ENCODE measurements at regions not wholly inside any gene's neighbourhood (a gene's known extent, or its start where the extent isn't known, plus 50 kb on each side); places are given as distances from the start of the nearest gene placed in this dataset.
A peak's percentile ranks its signal among the peaks of the same experiment; 100 is the strongest.

DNA sequence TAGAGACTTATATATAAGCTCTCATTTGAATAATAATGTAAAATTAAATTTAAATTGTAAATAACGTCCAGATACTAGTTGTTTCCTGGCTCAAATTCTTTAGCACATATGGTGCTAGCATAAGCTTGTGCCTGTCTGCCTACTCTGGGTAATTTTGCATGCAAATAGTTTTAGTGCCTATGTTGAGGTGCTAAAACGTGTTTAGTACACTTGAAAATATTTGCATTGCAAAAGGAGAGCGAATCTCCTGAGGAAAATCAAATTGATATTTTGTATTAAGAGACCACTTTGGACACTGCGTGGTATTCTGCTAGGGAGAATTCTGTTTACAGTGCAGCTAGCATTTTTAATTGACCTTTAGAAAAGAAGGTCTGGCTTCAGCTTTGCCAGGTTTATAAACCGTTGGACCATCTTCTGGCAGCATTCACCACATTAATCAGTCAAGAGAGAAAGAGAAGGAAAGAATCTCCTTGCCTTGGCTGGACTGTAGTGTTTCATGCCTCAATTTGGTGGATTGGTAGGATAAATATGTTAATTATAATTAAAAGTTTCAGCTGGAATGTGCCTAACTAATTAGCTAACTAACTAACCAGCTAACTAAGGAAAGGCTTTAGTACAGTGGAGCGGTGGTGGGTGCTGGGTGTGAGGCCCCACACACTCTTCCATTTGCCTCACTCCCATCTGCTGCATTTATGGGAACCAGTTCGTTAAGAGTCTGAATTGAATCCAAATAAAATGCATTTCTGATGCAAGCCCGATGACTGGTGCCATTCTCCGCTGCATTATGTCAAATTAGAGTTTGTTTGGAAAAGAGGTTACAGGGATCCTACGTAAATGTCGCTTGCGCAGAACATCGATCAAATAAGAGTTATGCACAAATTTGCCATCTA is 150.1 kb upstream of the MPDZ start:
- DNase-seq, result no peak

GRCh38 chr9:13428766-13429165 is 149.3 kb upstream of the MPDZ start:
- DNase-seq, result no peak

DNA sequence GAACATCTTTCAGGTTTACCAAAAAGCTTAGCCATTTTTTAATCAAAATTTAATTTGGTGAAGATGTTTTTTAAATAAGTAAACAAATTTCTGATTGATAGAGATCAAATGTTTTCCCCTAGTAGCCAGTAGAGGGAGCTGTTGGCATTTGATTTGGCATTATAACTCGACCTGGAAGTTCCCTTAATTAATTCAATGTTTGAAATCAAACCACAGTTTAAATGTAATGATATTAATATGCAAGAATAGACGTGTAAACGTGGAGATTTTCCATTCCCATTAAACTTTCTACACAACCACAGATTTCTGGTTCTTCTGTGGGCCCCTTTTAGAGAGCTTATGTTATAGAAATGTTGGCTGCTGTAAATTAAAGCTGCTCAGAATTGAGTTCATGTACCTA is 148.1 kb upstream of the MPDZ start:
- peak; percentile 65 for DNase-seq

DNA sequence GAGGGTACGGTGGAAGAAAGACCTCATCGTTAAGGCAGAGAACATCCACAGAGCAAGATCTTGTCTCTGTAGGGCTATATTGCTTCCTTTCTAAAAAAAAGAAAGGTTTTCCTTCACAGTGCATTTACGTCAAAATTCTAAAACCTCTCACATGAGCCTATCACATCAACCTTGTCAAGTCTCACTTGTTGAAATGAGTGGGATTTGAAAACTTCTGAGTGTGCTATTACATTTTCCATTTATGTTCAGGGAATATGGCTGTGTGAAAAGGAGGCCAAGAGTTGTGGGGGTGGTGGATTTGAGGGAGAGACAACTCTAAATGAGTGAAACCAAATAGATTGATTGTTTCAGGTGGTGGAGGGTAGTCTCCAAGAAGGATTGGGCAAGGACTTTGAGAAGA is 147.1 kb upstream of the MPDZ start:
- no peak for DNase-seq

DNA sequence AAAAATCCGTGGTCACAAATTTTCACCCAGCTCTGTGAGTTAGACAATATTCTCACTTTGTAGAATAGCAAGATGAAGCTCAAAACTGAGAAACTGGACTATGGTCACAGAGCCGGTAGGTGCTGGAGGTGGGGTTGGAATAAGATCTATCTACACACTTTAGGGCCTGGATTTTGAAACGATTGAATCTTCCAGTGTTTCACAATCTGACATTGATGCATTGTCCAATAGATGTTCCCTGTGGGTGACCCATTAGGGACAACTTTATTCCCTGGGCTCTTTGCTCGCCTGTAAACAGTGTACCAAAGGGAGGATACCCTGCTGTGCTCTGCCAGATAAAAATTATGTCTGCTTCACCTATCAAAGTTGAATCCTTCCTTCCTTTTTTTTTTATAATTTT is 145.4 kb upstream of the MPDZ start:
- DNase-seq, result no peak

GRCh38 chr9:13424204-13424603 is 144.7 kb upstream of the MPDZ start:
- no peak for DNase-seq

DNA sequence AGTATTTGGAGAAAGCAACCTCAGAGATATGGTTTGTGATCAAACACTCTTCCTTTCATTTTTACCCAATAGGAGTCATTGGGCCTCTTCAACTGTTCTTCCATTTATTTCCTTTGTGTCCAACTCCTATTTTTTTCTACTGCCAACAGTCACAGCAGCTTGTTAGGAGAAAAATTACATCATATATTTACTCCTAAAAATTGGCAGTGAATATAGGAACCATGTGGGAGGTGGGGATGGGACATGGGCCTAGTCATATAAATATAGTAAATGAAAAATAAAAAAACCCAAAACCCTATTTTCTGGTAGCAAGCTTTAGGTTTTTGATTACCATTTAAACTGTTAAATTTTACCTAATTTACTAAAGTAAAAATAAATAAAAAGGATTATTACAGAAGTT is 134.9 kb upstream of the MPDZ start:
- no peak for DNase-seq

DNA sequence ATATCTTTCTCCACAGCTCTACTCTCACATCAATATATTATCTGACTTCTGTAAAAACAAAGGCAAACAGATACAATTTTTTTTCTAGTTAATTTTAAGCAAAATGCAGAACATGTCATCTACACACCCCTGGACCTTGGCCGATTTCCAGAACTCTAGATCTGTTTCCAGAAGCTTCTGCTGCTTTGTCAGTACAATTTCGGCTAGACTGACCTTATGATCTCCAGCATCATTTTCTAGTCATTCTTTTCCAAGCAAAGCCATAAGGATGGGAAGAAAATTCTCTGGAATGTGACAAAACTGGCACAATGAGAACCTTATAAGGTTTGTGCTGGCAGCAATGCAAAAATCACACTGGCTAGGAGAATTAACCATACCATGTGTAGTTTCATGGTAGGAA is 132.8 kb upstream of the MPDZ start:
- no peak for DNase-seq

DNA sequence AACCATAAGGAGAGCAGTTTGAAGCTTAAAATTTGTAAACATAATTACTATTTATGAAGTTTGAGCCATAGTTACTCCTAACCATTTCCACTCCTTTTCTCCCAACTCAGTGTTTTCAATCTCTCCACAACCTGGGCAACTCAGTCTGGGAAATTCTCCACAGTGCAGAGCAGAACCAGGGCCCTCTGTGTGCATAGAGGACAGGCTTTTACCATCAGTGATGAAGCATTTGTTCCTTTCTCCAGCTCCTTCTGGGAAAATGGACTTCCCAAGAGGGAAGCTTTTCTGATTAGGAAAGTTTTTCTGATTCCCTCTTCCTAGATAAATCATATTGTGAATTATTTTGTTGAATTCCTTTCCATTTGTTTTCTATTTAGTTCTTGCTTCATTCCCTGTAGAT is 132.3 kb upstream of the MPDZ start:
- no peak for DNase-seq

GRCh38 chr9:13410566-13411031 is 131.1 kb upstream of the MPDZ start:
- DNase-seq, result no peak

DNA sequence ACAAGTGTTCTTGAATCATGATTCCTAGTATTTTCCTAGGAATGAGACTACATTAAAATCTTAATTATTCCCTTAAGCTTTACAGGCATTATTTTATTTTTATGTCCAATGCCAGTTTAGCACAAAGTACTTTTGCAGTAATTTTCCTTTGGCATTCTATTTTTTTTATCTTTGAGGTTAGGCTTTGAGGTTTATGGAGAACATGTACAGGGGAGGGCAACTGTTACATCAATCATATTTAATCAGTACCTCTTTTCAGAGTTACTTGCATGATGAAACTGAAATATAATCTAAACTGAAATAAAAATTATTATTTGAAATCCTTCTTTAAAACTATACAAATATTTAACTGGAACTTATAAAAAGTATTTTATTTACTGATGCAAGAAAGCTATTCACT is 118.2 kb upstream of the MPDZ start:
- no peak for DNase-seq

DNA sequence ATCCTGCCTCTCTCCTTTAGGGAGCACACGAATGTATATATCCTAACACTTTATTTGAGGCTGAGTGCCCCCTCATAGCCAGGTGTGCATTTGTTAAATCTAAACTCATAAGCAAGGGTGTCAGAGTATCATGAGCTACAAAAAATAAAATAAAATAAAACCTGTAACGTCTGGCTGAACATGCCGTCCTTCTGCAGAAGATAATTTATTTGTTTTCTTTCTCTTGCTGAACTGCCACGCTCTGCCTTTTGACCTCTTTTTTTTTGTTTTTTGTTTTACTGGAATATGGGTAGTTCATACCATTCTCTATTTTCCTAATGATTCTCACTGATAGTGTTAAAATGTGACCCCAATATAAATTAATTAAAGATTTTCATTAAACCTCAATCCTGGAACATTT is 117.7 kb upstream of the MPDZ start:
- DNase-seq, result no peak

DNA sequence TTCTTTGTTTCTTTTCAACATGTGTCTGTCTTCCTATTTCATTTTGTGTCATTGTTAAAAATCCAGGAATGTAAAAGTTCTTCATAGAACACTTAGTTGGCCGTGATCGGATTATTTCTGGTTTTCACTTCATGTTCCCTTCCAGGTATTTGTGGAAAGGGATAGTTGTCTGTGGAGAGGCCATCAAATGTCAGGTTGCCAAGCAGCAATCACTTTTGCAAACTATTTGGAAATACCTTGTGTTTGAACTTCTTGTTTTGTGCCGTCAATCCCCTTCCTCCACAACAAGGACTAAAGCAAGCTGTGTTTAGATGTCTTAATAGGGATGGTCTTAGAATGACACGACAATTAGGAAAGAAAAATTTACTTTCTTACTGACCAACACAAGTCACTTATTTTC is 116.9 kb upstream of the MPDZ start:
- no peak for DNase-seq

DNA sequence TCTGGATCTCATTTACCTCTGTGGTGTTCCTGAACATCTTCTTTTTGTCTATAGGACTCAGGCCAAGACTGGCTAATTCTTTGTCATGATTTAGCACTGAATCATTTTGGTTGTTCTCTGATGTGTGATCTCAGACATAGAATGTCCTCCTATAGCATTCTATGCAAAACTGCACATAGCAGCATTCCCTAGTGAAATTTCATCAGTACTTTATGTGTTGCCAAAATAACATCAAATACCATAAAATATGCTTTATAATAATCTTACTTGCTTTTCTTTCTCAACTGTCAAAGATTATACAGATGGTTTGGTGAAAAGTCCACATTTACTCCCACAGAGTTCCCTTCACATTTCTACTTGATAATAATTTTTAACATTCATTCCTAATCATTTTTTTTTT is 115.7 kb upstream of the MPDZ start:
- no peak for DNase-seq

GRCh38 chr9:13388157-13388556 is 108.7 kb upstream of the MPDZ start:
- no peak for DNase-seq

DNA sequence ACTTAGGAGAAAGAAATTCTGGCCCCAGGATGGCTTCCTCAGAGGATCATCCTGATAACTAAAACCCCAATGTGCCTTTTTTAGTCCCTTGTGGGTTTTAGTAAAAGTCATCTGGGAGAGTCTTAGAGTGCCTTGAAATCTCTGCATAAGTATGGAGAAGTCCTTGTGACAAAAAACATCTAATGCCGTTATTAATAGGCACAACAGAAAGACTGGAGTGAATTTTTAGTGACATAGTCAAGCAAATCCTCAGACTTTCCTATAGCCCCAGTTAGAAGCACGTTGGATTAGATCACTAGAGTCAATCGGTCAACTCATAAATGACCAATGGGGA is 108.2 kb upstream of the MPDZ start:
- DNase-seq, result no peak

GRCh38 chr9:13386935-13387733 is 107.6 kb upstream of the MPDZ start:
- DNase-seq, result no peak

DNA sequence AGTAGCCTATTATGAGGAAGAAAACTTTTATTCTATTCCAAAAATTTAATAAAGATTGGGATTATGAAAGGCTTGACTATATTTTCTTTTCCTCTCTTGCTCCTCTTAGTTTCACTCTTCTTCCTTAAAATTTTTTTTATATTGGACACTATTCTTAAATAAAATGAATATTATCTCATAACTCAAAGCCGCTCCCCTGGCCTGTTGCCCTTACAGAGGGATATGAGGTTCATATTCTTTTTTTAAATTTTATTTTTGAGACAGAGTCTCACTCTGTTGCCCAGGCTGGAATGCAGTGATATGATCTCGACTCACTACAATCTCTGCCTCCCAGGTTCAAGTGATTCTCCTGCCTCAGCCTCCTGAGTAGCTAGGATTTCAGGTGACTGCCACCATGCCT is 106.8 kb upstream of the MPDZ start:
- no peak for DNase-seq

DNA sequence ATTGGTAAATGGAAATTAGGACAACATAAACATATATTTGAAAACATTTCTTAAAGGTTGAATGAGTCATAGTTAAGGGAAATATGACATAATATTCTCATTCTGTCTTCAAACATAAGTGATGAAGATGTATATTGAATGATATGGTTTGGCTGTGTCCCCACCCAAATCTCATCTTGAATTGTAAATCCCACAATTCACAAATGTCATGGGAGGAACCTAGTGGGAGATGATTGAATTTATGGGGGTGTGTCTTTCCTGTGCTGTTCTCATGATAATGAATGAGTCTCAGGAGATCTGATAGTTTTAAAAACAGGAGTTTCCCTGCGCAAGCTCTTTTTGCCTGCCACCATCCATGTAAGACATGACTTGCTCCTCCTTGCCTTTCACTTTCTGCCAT is 104.4 kb upstream of the MPDZ start:
- no peak for DNase-seq

DNA sequence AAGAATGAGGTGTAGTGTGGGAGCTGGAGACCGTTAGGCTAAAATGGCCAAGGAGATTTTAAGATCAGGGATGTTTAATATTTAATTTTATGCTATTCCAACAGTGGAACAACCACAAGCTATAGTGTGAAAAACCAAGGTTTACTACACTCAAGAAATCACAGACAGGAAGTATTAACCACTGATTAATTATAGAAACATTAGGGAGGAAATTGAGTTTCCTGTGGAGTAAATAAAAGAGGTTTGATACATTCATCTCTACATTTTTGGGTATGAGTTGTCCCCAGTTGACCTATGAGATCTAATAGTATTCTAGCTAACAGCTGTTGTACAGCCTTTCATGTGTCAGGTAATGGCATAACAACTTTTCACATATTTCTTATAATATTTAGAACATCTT is 103.7 kb upstream of the MPDZ start:
- no peak for DNase-seq

DNA sequence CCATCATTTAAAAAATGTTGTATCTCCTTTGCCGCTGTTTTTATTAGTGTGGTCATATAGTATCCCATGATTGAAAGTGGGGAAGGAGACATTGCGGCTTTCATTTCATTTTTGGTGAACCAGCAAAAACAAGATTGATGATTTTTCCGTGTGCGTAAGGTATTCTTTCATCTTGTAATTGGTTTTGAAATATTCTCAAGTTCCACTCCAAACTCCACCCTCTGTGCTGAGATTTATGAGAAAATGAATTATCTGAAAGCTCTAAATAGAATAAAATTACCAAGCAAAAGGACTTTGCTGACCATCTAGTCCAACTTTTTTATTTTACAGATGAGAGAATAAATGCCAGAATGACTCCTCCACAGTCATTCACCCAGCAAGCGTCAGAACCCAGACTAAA is 103.1 kb upstream of the MPDZ start:
- no peak for DNase-seq

GRCh38 chr9:13380903-13381302 is 101.4 kb upstream of the MPDZ start:
- DNase-seq, result no peak

- DNase-seq, result no peak
These were observed 98.7 kb upstream of the MPDZ start for GRCh38 chr9:13378154-13378553.

DNA sequence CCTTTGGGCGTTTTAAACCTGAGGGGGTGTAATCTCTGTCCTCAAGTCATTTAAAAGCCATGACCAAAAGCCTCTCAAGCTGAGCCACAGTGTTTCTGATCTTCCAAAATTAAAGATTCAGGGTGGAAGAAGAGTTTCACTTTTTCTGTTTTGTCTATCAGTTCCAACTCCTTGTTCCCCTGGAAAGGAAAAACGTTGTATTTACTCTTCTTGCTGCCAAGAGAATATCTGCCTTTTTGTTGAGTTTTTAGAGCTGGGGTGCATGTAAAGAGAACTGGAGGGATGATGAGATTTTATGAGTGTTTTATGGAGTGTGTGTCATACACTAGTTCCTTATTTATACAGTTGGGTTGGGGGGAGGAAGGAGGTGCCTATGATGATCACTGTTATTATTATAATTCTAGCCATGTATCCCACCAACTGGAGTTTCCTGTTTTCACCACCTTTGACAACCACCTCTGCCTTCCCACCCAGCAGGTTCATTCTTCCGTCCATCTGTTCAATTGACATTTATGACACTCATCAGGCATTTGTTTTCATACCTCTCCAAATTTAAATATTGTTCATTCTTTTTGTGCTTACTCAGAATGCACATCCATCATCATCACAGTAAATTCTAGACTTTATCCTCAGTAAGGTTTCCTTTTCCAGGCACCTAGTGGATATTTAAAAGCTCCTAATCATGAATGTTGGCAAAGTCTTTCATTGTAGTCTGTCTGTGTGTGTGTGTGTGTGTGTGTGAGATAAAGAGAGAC is 97.9 kb upstream of the MPDZ start:
- DNase-seq, result no peak
